Muscle layer of colon (tissue), 2 donors: ENCODE measurements at regions not wholly inside any gene's neighbourhood (a gene's known extent, or its start where the extent isn't known, plus 50 kb on each side); places are given as distances from the start of the nearest gene placed in this dataset.

ENCODE experiments used
- H3K27ac ChIP-seq: one replicate; pipeline ENCODE4 v1.7.0; 2013; ENCODE audit warnings: low read depth, mild to moderate bottlenecking, low read length, moderate library complexity
- H3K27me3 ChIP-seq, 2 donors: one replicate each; pipeline ENCODE4 v1.7.0; 2013; ENCODE audit warnings: low read length in 2 of 2, mild to moderate bottlenecking in 2 of 2; ENCODE audit not compliant: insufficient read depth in 2 of 2, control insufficient read depth in 1 of 2
- H3K36me3 ChIP-seq: one replicate; pipeline ENCODE4 v1.7.0; 2013; ENCODE audit warnings: mild to moderate bottlenecking, low read length; ENCODE audit not compliant: insufficient read depth
- H3K4me1 ChIP-seq: one replicate; pipeline ENCODE4 v1.7.0; 2013; ENCODE audit warnings: mild to moderate bottlenecking, low read length; ENCODE audit not compliant: insufficient read depth
- H3K4me3 ChIP-seq, 2 donors: one replicate each; pipeline ENCODE4 v1.7.0; 2013; ENCODE audit warnings: low read length in 2 of 2, low read depth in 1 of 2, mild to moderate bottlenecking in 1 of 2, moderate library complexity in 1 of 2
- H3K9ac ChIP-seq: one replicate; pipeline ENCODE4 v1.7.0; 2013; ENCODE audit warnings: low read length
- H3K9me3 ChIP-seq: one replicate; pipeline ENCODE4 v1.7.0; 2013; ENCODE audit warnings: mild to moderate bottlenecking, low read length
- donor health status: abdominal sarcoma.
- donor health status: Adenocarcinoma of cecum.

DNA sequence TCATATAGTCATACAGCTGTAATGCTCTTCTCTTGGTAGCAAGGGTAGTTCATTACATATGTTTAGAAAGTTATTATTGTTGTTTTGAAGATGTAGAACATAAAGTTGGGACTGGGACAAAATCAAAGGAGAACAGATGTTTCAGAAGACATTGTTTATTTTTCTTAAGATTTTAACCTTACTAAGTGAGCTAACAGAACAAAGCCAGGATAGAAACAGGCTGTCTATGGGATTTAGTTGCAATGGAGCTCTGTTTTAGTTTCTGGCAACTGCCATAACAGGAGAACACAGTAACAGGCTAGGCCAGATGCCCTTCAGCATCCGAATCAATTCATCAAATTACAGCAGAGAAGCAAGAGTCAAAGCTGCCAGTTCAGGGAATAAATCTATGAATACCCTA, 382.4 kb downstream of the ARL4A start:
- H3K4me3 ChIP-seq, result no peak overlapping the region
- no peaks in the 10 kb centered on the region for H3K27me3 ChIP-seq
- H3K36me3 ChIP-seq, result no peaks in the 10 kb centered on the region
- no peaks in the 10 kb centered on the region for H3K4me1 ChIP-seq
- H3K9me3 ChIP-seq, result no peaks in the 10 kb centered on the region
- no peak overlapping the region for H3K9ac ChIP-seq
- no peak overlapping the region for H3K27ac ChIP-seq

DNA sequence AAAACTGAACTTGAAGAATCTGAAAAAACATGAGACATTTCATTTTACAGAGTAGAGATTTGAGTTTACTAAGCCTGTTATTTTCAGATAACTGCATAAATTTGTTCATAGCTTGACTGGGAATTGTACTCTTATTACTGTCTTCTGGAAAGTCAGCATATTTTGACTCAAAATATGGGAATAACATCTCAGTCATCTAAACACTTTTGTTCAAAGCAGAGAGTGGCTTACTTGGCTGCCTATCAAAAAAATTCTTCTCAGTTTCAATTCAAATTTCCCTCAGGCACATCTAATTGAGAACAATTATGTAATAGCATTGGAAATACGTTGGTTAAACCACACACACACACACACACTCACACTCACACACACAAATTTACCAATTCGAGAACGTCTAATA, 384.6 kb downstream of the ARL4A start:
- no peaks in the 10 kb centered on the region for H3K36me3 ChIP-seq
- no peaks in the 10 kb centered on the region for H3K27me3 ChIP-seq
- no peak overlapping the region for H3K27ac ChIP-seq
- no peaks in the 10 kb centered on the region for H3K9me3 ChIP-seq
- H3K9ac ChIP-seq, result no peak overlapping the region
- H3K4me3 ChIP-seq, result no peak overlapping the region
- H3K4me1 ChIP-seq, result no peaks in the 10 kb centered on the region

- no peaks in the 10 kb centered on the region for H3K36me3 ChIP-seq
- no peak overlapping the region for H3K4me3 ChIP-seq
- H3K9me3 ChIP-seq, result no peaks in the 10 kb centered on the region
- H3K27me3 ChIP-seq, result no peaks in the 10 kb centered on the region
- H3K9ac ChIP-seq, result no peak overlapping the region
- H3K27ac ChIP-seq, result no peak overlapping the region
- H3K4me1 ChIP-seq, result no peaks in the 10 kb centered on the region
Measured at GRCh38 chr7:13077466-13077865, 390.0 kb downstream of the ARL4A start.

DNA sequence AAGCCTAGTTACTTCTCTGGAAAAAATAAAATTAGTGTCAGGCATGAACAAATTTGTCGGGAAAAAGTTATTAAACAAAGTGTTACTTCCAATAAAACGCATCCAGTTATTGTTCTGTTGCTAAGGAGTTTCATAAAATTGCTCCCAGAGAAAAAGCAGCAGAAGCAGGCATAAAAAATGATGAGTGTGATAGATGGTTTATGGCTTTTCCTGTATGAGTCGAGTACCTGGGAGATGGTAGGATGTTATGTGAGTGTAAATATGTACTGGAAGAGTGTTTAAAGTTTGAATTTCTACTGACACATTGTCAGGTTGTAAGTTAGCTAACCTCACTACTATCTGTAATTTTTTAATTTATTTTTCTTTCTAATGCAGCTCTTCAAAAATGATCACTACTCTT, 390.7 kb downstream of the ARL4A start:
- Histone ChIP-seq H3K4me3 (no peak overlapping the region), H3K9ac (no peak overlapping the region), H3K36me3 (no peaks in the 10 kb centered on the region), H3K4me1 (no peaks in the 10 kb centered on the region), H3K9me3 (no peaks in the 10 kb centered on the region), H3K27ac (no peak overlapping the region), H3K27me3 (no peaks in the 10 kb centered on the region)

DNA sequence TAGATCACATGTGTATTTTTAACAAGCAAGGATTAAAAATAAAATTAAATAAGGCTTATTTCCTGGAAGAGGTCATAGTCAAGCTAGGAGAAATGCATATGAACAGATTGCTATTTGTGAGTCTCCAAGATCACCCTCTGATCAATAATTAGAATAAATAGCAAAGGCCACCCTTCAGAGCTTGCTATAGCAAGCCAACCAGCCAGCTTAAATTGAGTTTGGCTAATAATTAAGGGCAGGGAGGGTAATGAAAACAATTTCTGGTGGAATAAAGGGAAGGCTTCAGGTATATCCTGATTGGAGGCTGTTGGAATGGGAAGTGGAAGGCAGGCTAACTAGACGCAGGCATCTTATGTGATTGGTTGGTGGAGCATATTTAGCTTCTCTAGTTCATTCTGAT, 403.5 kb downstream of the ARL4A start:
- H3K4me3 ChIP-seq, result no peak overlapping the region
- H3K9me3 ChIP-seq, result no peaks in the 10 kb centered on the region
- H3K9ac ChIP-seq, result no peak overlapping the region
- H3K36me3 ChIP-seq, result no peaks in the 10 kb centered on the region
- H3K27ac ChIP-seq, result no peak overlapping the region
- H3K27me3 ChIP-seq, result no peaks in the 10 kb centered on the region
- no peaks in the 10 kb centered on the region for H3K4me1 ChIP-seq

GRCh38 chr7:13091974-13092707, 404.7 kb downstream of the ARL4A start:
- no peaks in the 10 kb centered on the region for H3K36me3 ChIP-seq
- H3K4me3 ChIP-seq, result no peak overlapping the region
- H3K27me3 ChIP-seq, result no peaks in the 10 kb centered on the region
- no peaks in the 10 kb centered on the region for H3K4me1 ChIP-seq
- no peaks in the 10 kb centered on the region for H3K9me3 ChIP-seq
- no peak overlapping the region for H3K27ac ChIP-seq
- no peak overlapping the region for H3K9ac ChIP-seq

- Histone ChIP-seq H3K36me3 (no peaks in the 10 kb centered on the region), H3K9me3 (no peaks in the 10 kb centered on the region), H3K9ac (no peak overlapping the region), H3K27me3 (no peaks in the 10 kb centered on the region), H3K4me3 (no peak overlapping the region), H3K27ac (no peak overlapping the region), H3K4me1 (no peaks in the 10 kb centered on the region)
Measured at GRCh38 chr7:13092708-13093005, 405.2 kb downstream of the ARL4A start.

- no peaks in the 10 kb centered on the region for H3K36me3 ChIP-seq
Measured at GRCh38 chr7:13093160-13093559, 405.7 kb downstream of the ARL4A start.

GRCh38 chr7:13097499-13097898, 410.1 kb downstream of the ARL4A start:
- no peak overlapping the region for H3K9ac ChIP-seq
- H3K4me3 ChIP-seq, result no peak overlapping the region
- no peak overlapping the region for H3K27ac ChIP-seq
- no peaks in the 10 kb centered on the region for H3K36me3 ChIP-seq
- H3K4me1 ChIP-seq, result no peaks in the 10 kb centered on the region
- no peaks in the 10 kb centered on the region for H3K27me3 ChIP-seq
- H3K9me3 ChIP-seq, result no peaks in the 10 kb centered on the region

More at GRCh38 chr7:13093160-13093559, 405.7 kb downstream of the ARL4A start:
- no peak overlapping the region for H3K27ac ChIP-seq
- no peak overlapping the region for H3K9ac ChIP-seq
- H3K4me3 ChIP-seq, result no peak overlapping the region
- H3K4me1 ChIP-seq, result no peaks in the 10 kb centered on the region
- no peaks in the 10 kb centered on the region for H3K9me3 ChIP-seq
- H3K27me3 ChIP-seq, result no peaks in the 10 kb centered on the region

- no peaks in the 10 kb centered on the region for H3K27me3 ChIP-seq
- H3K27ac ChIP-seq, result no peak overlapping the region
- no peak overlapping the region for H3K4me3 ChIP-seq
- H3K4me1 ChIP-seq, result no peaks in the 10 kb centered on the region
- H3K9ac ChIP-seq, result no peak overlapping the region
- H3K36me3 ChIP-seq, result no peaks in the 10 kb centered on the region
- H3K9me3 ChIP-seq, result no peaks in the 10 kb centered on the region
Measured at GRCh38 chr7:13098161-13098560, 410.7 kb downstream of the ARL4A start.

DNA sequence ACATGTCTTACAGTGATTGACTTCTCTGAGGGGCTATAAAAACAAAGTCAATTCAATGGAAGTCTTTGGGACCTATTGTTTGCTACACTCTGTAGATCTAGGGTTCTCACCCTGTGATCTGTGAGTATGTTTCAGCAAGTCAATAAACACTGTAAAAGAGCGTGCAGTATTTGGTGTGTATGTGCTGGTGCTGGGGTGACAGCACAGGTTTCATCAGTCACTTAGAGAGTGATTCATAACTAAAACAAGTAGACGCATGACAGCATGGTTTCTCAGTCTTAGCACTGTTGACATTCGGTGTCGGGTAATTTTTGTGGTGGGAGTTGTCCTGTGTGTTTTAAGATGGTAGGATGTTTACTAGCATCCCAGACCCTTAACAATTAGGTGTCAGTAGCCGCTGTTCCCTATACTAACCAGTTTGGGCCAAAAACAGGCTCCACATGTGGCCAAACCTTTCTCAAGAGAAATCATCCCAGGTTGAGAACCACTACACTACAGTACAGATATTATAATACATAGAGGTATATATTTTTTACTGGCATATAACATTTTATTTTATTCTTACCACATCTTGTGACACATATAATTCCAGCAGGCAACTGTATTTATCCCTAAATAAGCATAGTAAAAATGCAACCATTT, 411.8 kb downstream of the ARL4A start:
- Histone ChIP-seq H3K9me3 (no peaks in the 10 kb centered on the region), H3K4me3 (no peak overlapping the region), H3K36me3 (no peaks in the 10 kb centered on the region), H3K4me1 (no peaks in the 10 kb centered on the region), H3K27ac (no peak overlapping the region), H3K9ac (no peak overlapping the region), H3K27me3 (no peaks in the 10 kb centered on the region)

DNA sequence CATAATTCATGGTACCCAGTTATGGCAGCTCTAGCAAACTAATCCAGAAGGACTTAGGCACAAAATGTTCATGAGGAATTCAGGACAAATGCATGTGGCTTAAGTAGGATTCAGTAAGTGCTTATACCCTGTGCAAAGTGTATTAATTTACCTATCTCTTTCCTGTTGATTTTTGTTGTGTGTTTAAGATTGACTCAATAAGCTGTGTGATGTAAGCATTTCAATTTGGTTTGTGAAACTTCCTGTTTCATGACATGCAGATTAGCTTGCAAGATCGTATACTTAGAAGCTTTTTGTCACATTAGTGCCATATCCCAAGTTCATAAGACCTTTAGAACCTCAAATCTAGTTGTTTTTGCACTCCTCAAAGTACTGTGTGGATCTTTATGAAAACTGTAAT, 416.7 kb downstream of the ARL4A start:
- Histone ChIP-seq H3K4me3 (no peak overlapping the region), H3K9me3 (no peaks in the 10 kb centered on the region)

More for the DNA sequence above, 416.7 kb downstream of the ARL4A start:
- Histone ChIP-seq H3K27ac (no peak overlapping the region), H3K27me3 (no peaks in the 10 kb centered on the region), H3K36me3 (no peaks in the 10 kb centered on the region), H3K9ac (no peak overlapping the region), H3K4me1 (no peaks in the 10 kb centered on the region)
